Mesenteric fat pad (tissue), 1 donor: ENCODE measurements at regions not wholly inside any gene's neighbourhood (a gene's known extent, or its start where the extent isn't known, plus 50 kb on each side); places are given as distances from the start of the nearest gene placed in this dataset.

Experiments used
- DNase-seq: peaks from one replicate; pipeline ENCODE4 v3.0.0-alpha.2; 2020; ENCODE audit warnings: low spot score
- donor health status: DM: yes; HTN: yes; CAD: no.

DNA sequence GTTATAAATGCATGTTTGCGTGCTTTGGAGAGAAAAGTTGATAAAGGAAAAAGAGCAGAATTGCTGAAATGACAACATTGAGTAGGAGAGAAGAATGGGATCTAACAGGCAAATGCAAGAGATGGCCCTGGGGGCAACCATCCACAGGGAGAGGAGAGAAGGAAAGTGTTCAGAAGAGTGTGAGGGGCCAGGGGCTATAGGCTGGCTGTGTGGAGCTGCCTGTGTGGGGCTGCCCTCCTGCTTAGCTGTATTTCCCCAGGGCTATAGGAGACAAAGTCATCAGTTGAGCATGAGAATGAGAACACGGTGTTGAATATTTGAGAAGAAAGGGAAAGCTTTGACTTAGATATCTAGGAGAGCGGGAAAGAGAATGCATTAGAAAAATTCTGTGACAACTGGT is 572.0 kb downstream of the SOX11 start:
- no peak for DNase-seq

- DNase-seq = no peak
These were observed 584.2 kb downstream of the CMPK2 start for GRCh38 chr2:6281524-6281923.

DNA sequence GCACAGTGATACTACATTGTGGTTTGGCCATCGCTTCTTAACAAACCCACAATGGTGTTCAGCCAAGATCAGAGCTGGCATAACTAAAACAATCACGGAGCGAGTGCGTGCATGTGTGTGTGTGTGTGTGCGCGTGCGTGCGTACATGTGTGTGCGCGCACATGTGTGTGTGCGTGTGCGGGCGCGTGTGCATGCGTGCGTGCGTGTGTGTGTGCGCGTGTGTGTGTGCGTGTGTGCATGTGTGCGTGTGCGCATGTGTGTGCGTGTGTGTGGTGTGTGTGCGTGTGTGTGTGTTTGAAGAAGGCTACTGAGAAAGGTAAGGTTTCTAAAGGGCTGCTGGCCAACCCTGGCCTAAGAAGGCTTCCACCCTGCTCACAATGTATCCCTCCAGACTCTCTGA is 582.4 kb downstream of the CMPK2 start:
- DNase-seq = no peak

GRCh38 chr2:6287406-6287805 is 578.3 kb downstream of the CMPK2 start:
- no peak for DNase-seq

DNA sequence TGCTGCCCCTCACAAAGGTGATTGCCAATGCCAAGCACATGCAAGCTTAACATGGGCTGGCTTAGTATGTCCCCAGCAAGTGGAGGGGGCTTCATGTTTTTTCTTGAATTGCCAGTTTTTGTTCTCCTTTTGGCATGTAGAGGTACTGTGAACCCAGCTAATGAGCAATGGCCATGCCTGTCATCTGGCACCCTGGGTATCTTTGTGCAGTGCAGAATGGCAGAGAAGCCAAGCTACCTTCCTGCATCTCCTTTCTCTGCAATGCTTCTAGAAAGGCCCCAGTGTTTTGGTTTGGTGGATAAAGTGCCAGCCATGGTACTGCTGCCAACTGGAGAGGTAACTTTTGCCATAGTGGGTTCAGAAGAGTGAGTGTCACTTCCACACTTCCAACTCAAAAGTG is 576.9 kb downstream of the CMPK2 start:
- no peak for DNase-seq

DNA sequence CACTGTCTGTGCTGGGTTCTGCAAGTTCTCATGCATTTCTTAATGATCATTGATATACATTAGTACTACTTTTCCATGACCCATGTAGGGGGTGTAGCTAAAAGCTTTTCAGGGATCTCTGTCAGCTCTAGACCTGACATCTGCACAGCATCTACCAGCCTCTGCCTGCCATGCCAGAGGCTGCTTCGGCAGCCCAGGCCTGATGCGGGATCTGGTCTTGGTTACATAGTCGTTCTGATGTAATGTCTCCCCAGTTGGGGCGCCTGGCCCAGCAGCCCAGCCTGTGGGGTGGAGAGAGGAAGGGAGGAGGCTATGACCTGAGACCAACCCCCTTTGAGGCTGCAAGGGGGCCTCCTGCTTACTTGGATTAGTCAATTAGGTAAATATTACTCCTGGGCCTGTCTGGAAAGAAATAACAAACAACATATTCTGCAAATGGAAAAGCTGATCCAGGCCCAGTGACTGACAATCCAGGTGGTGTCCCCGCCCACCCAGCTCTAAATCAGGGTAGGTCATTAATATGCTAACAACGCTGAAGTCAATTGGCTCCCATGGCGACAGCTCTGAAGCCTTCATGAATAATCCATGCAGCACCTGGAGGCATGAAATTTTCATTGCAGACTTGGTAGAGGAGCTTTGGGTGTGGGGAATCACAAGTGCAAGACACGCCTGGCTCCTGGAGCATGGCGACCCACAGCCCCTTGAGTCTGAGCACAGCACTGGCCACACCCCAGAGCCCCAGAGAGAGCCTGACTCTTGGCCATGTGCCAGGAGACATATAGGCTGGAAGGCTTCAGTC is 575.3 kb downstream of the CMPK2 start:
- DNase-seq = no peak

DNA sequence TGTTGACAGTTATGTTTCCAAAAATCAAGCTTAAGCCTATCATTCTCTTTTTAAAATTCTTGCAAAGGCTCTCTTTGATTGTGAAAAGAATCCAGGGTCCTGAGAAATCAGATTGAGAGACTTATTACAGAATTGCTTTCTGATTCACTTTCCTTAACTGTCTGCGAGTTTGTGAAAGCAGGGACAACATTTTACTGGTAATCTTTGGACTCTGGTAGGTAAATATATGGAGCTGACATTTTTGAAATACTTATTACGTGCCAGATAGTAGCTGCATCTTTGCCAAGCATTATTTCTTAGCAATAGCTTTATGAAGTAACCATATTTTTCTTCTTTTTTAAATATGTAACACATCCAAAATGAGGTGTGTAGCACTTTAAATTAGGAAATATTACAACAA is 570.9 kb downstream of the CMPK2 start:
- no peak for DNase-seq

- no peak for DNase-seq
These were observed 568.5 kb downstream of the CMPK2 start for GRCh38 chr2:6297238-6297637.

DNA sequence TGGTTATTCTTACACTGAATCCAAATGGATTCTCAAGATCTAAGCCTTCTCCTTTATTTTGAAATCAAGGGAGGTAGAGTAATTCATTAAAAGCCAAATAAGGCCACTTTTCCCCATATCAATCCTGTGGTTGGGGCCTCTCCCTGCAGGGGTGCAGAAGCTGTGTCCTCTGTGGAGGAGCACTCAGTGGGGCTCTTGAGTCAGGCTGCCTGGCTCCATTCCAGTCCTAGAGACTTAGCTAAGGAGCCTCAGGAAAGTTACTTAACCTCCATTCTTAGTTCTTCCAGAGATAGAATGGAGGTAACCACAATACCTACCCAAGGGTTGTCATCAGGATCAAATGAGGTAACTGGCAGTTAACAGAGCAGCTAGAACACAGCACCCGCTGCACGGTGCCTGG is 564.3 kb downstream of the CMPK2 start:
- DNase-seq = no peak

- DNase-seq = no peak
These were observed 556.7 kb downstream of the CMPK2 start for GRCh38 chr2:6308986-6309385.

DNA sequence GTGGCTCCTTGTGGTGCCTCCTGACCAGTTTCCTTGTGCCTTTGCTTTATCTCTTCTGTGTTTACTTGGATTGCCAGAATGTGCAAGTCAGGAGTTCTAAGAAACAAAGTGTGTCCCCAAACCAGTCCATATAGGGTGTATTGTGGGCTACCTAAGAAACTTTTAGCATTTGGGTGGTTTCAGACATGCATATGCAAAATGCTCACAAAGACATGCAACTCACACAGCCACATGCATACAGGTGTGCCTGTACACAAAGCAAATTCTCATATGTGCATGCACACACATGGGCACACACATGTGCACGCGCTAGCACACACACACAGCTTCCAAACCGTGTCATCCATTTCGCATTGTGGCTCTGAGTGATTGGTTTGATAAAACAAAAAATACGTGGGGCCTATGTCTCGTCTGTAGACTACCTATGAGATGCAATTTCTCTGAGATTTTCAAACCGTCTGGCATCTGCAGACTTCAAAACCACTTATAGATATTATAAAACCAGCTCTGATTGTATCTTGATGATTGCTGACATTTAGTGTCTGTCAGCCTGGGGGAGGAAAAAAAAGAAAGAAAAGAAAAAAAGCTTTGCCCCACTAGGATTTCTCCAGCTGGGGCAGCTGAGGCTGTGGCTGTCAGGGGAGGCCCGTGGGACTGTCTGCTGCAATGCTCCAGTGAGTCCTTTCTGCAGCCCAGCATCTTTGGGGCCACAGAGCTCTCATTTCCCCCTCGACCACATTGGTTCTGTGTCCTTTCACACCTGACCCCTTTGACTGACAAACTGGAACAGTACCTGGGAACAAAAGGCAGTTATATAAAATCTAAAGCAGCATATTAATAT is 556.1 kb downstream of the CMPK2 start:
- DNase-seq = no peak

- DNase-seq = no peak
These were observed 555.2 kb downstream of the CMPK2 start for GRCh38 chr2:6310256-6311215.

DNA sequence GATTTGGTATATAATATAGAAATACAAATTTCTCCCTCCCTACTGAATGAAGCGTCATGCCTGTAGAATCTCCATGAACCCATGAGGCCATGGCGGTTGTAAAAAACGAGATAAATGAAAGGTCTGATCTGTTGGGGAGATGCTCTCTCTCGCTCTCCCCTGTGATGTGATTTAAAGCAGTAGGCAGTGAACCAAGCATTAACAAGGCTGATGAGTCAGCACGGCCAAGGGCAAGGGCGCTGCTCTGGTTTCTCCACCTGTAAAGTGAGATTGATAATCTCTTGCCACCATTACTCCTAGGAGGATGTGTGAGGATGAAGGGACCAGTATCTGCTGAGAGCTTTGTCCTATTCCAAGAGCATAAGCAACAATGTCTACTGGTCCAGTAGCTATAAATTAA is 553.3 kb downstream of the CMPK2 start:
- no peak for DNase-seq

DNA sequence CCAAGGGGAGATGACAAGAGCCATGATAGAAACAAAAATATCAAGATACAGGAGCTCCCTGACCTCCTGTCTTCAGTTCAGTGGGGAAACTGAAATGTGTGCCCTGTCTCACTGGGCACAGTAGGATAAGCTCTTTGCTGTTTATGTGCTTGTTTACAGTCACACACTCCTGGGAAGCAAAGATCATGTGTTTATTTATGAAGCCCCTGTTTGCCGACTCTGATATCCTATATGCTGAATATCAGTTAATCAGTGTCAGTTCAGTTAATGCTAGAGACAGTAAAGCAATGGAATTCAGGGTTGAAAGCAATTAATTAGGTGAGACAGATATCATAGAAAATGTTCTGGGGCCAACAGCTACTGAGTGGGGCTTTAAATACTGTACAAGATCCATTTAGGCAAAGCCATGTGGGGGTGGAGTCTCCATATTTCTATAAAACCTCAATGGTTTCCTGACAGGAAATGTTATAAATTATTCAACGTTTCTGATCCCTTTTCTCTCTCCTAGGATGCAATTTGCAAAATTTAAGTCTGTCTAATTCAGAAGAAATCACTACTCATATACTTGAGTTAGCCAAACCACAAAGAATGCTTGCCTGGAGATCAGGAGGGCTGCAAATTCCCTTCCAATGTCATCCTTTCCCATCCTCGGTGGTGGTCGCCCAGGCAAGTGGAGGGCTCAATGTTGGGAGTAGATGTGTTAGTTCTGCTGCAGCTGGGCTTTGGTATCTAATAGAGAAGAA is 551.3 kb downstream of the CMPK2 start:
- no peak for DNase-seq

DNA sequence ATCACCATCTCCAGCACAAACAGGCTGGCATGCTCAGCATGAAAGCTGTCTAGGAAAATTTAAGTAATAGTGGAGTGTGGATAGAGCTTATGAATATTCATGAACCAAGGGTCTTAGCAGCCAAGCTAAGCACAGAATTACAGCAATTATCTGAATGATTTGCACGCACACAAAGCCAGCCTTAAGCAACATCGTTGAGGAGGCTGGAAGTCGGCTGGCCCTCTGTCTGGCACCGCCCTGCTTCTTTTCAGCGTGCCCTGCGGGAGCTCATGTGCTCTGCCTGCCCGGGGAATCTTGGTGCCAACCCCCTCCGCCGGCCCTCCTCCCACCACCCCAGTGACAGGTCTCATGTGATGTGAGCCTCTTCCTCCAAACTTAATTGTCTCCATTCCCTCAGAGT is 540.1 kb downstream of the CMPK2 start:
- DNase-seq = no peak

GRCh38 chr2:6326958-6327357 is 538.7 kb downstream of the CMPK2 start:
- no peak for DNase-seq

DNA sequence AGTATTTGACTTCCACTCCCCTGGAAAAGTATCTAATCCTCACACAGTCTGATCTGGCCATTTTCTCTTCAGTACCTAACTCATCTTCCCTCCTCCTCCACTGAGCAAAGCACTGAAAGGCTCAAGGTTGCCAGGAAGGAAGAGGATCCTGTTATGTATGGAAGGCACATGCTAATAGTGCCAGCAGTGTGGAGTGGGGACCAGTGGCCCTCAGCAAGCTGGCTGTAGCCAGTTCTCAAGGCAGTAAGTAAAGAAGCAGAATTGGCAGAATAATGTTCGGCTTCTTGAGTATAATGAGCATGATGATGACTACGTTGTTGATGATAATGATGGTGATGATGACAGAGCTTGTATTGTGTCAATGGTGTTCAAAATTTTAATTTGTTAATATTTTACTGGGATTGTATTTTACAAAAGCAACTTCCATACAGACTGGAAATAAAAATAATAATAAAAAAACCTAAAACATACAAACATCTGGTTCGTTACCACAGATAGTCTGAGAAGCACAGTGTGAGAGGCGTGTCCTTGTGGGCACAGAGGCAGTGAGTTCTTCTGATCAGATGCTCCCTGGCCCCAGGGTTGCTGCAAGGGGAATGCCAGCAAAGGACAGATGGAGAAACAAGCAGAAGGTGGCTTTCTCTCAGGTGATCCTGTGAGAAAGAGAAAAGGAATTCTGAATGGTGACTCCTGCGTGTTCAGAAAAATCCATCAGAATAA is 528.8 kb downstream of the CMPK2 start:
- no peak for DNase-seq

GRCh38 chr2:6337472-6337820 is 528.3 kb downstream of the CMPK2 start:
- no peak for DNase-seq

DNA sequence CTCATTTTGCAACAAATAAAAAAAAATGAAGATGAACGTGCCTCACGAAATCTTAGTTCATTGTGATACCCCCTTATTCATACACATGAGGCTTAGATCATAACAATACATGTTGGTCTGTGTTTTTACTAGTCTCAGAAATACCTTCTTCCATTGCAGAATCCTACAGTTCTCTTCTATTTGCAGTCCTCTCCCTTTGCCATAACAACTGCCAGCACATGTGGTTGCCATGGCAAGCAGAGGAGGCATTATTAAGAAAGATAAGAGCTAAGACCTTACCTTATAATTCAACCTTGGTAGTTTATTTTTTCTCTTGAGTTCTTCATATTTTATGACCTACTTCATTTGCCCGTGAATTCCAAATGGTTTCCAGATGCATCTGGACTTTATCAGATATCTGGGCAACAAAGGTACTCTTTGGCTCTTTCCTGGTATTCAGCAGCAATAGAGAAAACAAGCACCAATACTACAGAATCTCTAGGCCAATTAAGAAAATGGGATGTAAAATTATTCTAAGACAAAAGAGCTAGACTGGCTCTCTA is 524.0 kb downstream of the CMPK2 start:
- DNase-seq = no peak
